ENCODE measurements at regions not wholly inside any gene's neighbourhood (a gene's known extent, or its start where the extent isn't known, plus 50 kb on each side); places are given as distances from the start of the nearest gene placed in this dataset.

GRCh38 chr2:52698408-52698807, 1069.2 kb upstream of the CHAC2 start:
- Histone ChIP-seq H3K4me1 (ENCODE audit: control extremely low read depth in 1 of 4, control insufficient read depth in 4 of 4, insufficient read depth in 4 of 4, low read length in 3 of 4) (no peaks in the 10 kb centered on the region), H3K4me3 (ENCODE audit: control insufficient read depth in 1 of 7, extremely low read depth in 1 of 7, insufficient read depth in 4 of 7, low read depth in 2 of 7, low read length in 6 of 7) (no peak overlapping the region), H3K9me3 (ENCODE audit: control extremely low read depth in 1 of 5, control insufficient read depth in 4 of 5, insufficient read depth in 2 of 5, low read depth in 1 of 5, low read length in 4 of 5) (peaks cover 0 to 3% (median 0%) of the 10 kb centered on the region in 5 experiments), H3K27me3 (replicated peaks in 2 of 5; ENCODE audit: control insufficient read depth in 4 of 5, insufficient read depth in 5 of 5, low read length in 4 of 5) (no peaks in the 10 kb centered on the region), H3K27ac (ENCODE audit: insufficient read depth in 1 of 2, low read depth in 1 of 2, low read length in 2 of 2, poor library complexity in 1 of 2, severe bottlenecking in 2 of 2) (no peak overlapping the region), H3K36me3 (ENCODE audit: control insufficient read depth in 4 of 4, insufficient read depth in 4 of 4, low read length in 3 of 4) (no peaks in the 10 kb centered on the region)
- WGBS (ENCODE audit: insufficient coverage), result 90% methylated on average over 2 of the region's 3 CpGs
- ChIA-PET CTCF (no interaction called here), POLR2A (no interaction called here)
- DNase-seq, result no peak

- WGBS (ENCODE audit: insufficient coverage), result no CpG with 5 or more reads among the region's 4 CpGs
Measured at GRCh38 chr2:52697690-52698089, 1069.9 kb upstream of the CHAC2 start.

DNA sequence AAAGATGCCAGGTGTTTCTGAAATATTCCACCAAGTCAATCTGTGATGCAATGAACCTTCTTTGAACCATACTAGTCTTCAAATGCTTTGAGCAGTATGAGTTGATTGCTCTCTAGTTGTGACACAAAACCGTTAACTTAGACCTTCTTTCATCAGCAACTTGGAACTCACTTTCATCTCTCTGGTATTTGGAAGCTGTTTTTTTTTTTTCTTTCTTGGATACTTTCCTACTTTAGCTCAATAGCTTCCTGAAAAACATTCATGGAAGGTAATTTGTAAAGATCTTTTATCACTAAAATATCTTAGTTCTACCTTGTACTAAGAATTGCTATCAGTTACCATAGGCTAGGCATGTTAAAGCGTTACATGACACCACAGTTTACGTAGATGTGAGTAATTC, 1071.9 kb upstream of the CHAC2 start:
- ChIA-PET POLR2A (no interaction called here), CTCF (no interaction called here)
- no peak for DNase-seq
- H3K36me3 ChIP-seq (ENCODE audit: control insufficient read depth in 4 of 4, insufficient read depth in 4 of 4, low read length in 3 of 4), result no peaks in the 10 kb centered on the region
- H3K4me3 ChIP-seq (ENCODE audit: control insufficient read depth in 1 of 7, extremely low read depth in 1 of 7, insufficient read depth in 4 of 7, low read depth in 2 of 7, low read length in 6 of 7), result no peak overlapping the region
- H3K9me3 ChIP-seq (ENCODE audit: control extremely low read depth in 1 of 5, control insufficient read depth in 4 of 5, insufficient read depth in 2 of 5, low read depth in 1 of 5, low read length in 4 of 5), result peaks cover 0 to 3% (median 0%) of the 10 kb centered on the region in 5 experiments
- no peaks in the 10 kb centered on the region for H3K27me3 ChIP-seq (replicated peaks in 2 of 5; ENCODE audit: control insufficient read depth in 4 of 5, insufficient read depth in 5 of 5, low read length in 4 of 5)
- H3K4me1 ChIP-seq (ENCODE audit: control extremely low read depth in 1 of 4, control insufficient read depth in 4 of 4, insufficient read depth in 4 of 4, low read length in 3 of 4), result no peaks in the 10 kb centered on the region
- no peak overlapping the region for H3K27ac ChIP-seq (ENCODE audit: insufficient read depth in 1 of 2, low read depth in 1 of 2, low read length in 2 of 2, poor library complexity in 1 of 2, severe bottlenecking in 2 of 2)
- WGBS (ENCODE audit: insufficient coverage), result no CpG with 5 or more reads among the region's 3 CpGs

More at GRCh38 chr2:52697690-52698089, 1069.9 kb upstream of the CHAC2 start:
- Histone ChIP-seq H3K27ac (ENCODE audit: insufficient read depth in 1 of 2, low read depth in 1 of 2, low read length in 2 of 2, poor library complexity in 1 of 2, severe bottlenecking in 2 of 2) (no peak overlapping the region), H3K9me3 (ENCODE audit: control extremely low read depth in 1 of 5, control insufficient read depth in 4 of 5, insufficient read depth in 2 of 5, low read depth in 1 of 5, low read length in 4 of 5) (peaks cover 0 to 3% (median 0%) of the 10 kb centered on the region in 5 experiments), H3K36me3 (ENCODE audit: control insufficient read depth in 4 of 4, insufficient read depth in 4 of 4, low read length in 3 of 4) (no peaks in the 10 kb centered on the region), H3K4me1 (ENCODE audit: control extremely low read depth in 1 of 4, control insufficient read depth in 4 of 4, insufficient read depth in 4 of 4, low read length in 3 of 4) (no peaks in the 10 kb centered on the region), H3K4me3 (ENCODE audit: control insufficient read depth in 1 of 7, extremely low read depth in 1 of 7, insufficient read depth in 4 of 7, low read depth in 2 of 7, low read length in 6 of 7) (no peak overlapping the region), H3K27me3 (replicated peaks in 2 of 5; ENCODE audit: control insufficient read depth in 4 of 5, insufficient read depth in 5 of 5, low read length in 4 of 5) (no peaks in the 10 kb centered on the region)
- POLR2A ChIA-PET, result no interaction called here
- DNase-seq, result no peak
- CTCF ChIA-PET, result no interaction called here

- CTCF ChIA-PET, result no interaction called here
- H3K36me3 ChIP-seq (ENCODE audit: control insufficient read depth in 4 of 4, insufficient read depth in 4 of 4, low read length in 3 of 4), result no peaks in the 10 kb centered on the region
- no peak overlapping the region for H3K27ac ChIP-seq (ENCODE audit: insufficient read depth in 1 of 2, low read depth in 1 of 2, low read length in 2 of 2, poor library complexity in 1 of 2, severe bottlenecking in 2 of 2)
- no peak overlapping the region for H3K4me3 ChIP-seq (ENCODE audit: control insufficient read depth in 1 of 7, extremely low read depth in 1 of 7, insufficient read depth in 4 of 7, low read depth in 2 of 7, low read length in 6 of 7)
- H3K9me3 ChIP-seq (ENCODE audit: control extremely low read depth in 1 of 5, control insufficient read depth in 4 of 5, insufficient read depth in 2 of 5, low read depth in 1 of 5, low read length in 4 of 5), result peaks cover 0 to 2% (median 0%) of the 10 kb centered on the region in 5 experiments
- no peak for DNase-seq
- POLR2A ChIA-PET, result no interaction called here
- no peaks in the 10 kb centered on the region for H3K27me3 ChIP-seq (replicated peaks in 2 of 5; ENCODE audit: control insufficient read depth in 4 of 5, insufficient read depth in 5 of 5, low read length in 4 of 5)
- 100% methylated on average over 1 of the region's 2 CpGs for WGBS (ENCODE audit: insufficient coverage)
- no peaks in the 10 kb centered on the region for H3K4me1 ChIP-seq (ENCODE audit: control extremely low read depth in 1 of 4, control insufficient read depth in 4 of 4, insufficient read depth in 4 of 4, low read length in 3 of 4)
Measured at GRCh38 chr2:52686935-52687334, 1080.7 kb upstream of the CHAC2 start.

- H3K36me3 ChIP-seq (ENCODE audit: control insufficient read depth in 4 of 4, insufficient read depth in 4 of 4, low read length in 3 of 4), result no peaks in the 10 kb centered on the region
- no peaks in the 10 kb centered on the region for H3K4me1 ChIP-seq (ENCODE audit: control extremely low read depth in 1 of 4, control insufficient read depth in 4 of 4, insufficient read depth in 4 of 4, low read length in 3 of 4)
- 96% methylated on average over 2 of the region's 2 CpGs for WGBS (ENCODE audit: insufficient coverage)
- H3K4me3 ChIP-seq (ENCODE audit: control insufficient read depth in 1 of 7, extremely low read depth in 1 of 7, insufficient read depth in 4 of 7, low read depth in 2 of 7, low read length in 6 of 7), result no peak overlapping the region
- CTCF ChIA-PET, result no interaction called here
- DNase-seq, result no peak
- POLR2A ChIA-PET, result no interaction called here
- H3K27me3 ChIP-seq (replicated peaks in 2 of 5; ENCODE audit: control insufficient read depth in 4 of 5, insufficient read depth in 5 of 5, low read length in 4 of 5), result no peaks in the 10 kb centered on the region
- H3K27ac ChIP-seq (ENCODE audit: insufficient read depth in 1 of 2, low read depth in 1 of 2, low read length in 2 of 2, poor library complexity in 1 of 2, severe bottlenecking in 2 of 2), result no peak overlapping the region
- H3K9me3 ChIP-seq (ENCODE audit: control extremely low read depth in 1 of 5, control insufficient read depth in 4 of 5, insufficient read depth in 2 of 5, low read depth in 1 of 5, low read length in 4 of 5), result peaks cover 0 to 4% (median 0%) of the 10 kb centered on the region in 5 experiments
Measured at GRCh38 chr2:52676056-52676455, 1091.5 kb upstream of the CHAC2 start.

DNA sequence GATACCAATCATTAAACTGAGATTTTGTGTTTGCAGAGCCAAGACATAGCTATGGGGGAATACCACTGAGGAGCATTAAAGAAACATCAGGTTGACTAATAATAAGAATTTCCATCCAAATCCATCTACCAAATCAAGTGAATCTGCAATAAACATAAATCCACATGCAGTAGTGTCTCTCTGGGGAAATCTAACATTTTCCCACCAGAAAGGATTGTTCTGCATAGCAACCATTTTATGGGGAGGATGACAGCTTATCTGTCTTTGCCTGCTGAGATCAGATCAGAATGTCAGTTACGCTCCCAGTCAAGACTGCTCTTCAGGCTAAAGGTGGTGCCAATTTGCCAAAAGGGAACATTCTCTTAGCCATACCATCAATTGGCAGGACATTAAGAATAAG, 1098.9 kb upstream of the CHAC2 start:
- 100% methylated on average over 1 of the region's 1 CpG for WGBS (ENCODE audit: insufficient coverage)
- peaks cover 0 to 3% (median 0%) of the 10 kb centered on the region in 5 experiments for H3K9me3 ChIP-seq (ENCODE audit: control extremely low read depth in 1 of 5, control insufficient read depth in 4 of 5, insufficient read depth in 2 of 5, low read depth in 1 of 5, low read length in 4 of 5)
- no peak for DNase-seq
- no peaks in the 10 kb centered on the region for H3K4me1 ChIP-seq (ENCODE audit: control extremely low read depth in 1 of 4, control insufficient read depth in 4 of 4, insufficient read depth in 4 of 4, low read length in 3 of 4)
- CTCF ChIA-PET, result no interaction called here
- H3K4me3 ChIP-seq (ENCODE audit: control insufficient read depth in 1 of 7, extremely low read depth in 1 of 7, insufficient read depth in 4 of 7, low read depth in 2 of 7, low read length in 6 of 7), result no peak overlapping the region
- POLR2A ChIA-PET, result no interaction called here
- no peak overlapping the region for H3K27ac ChIP-seq (ENCODE audit: insufficient read depth in 1 of 2, low read depth in 1 of 2, low read length in 2 of 2, poor library complexity in 1 of 2, severe bottlenecking in 2 of 2)
- H3K36me3 ChIP-seq (ENCODE audit: control insufficient read depth in 4 of 4, insufficient read depth in 4 of 4, low read length in 3 of 4), result no peaks in the 10 kb centered on the region
- H3K27me3 ChIP-seq (replicated peaks in 2 of 5; ENCODE audit: control insufficient read depth in 4 of 5, insufficient read depth in 5 of 5, low read length in 4 of 5), result no peaks in the 10 kb centered on the region

- 100% methylated on average over 1 of the region's 3 CpGs for WGBS (ENCODE audit: insufficient coverage)
- CTCF ChIA-PET, result no interaction called here
- no peaks in the 10 kb centered on the region for H3K4me1 ChIP-seq (ENCODE audit: control extremely low read depth in 1 of 4, control insufficient read depth in 4 of 4, insufficient read depth in 4 of 4, low read length in 3 of 4)
- H3K9me3 ChIP-seq (ENCODE audit: control extremely low read depth in 1 of 5, control insufficient read depth in 4 of 5, insufficient read depth in 2 of 5, low read depth in 1 of 5, low read length in 4 of 5), result no peaks in the 10 kb centered on the region
- H3K27ac ChIP-seq (ENCODE audit: insufficient read depth in 1 of 2, low read depth in 1 of 2, low read length in 2 of 2, poor library complexity in 1 of 2, severe bottlenecking in 2 of 2), result no peak overlapping the region
- no peak overlapping the region for H3K4me3 ChIP-seq (ENCODE audit: control insufficient read depth in 1 of 7, extremely low read depth in 1 of 7, insufficient read depth in 4 of 7, low read depth in 2 of 7, low read length in 6 of 7)
- H3K27me3 ChIP-seq (replicated peaks in 2 of 5; ENCODE audit: control insufficient read depth in 4 of 5, insufficient read depth in 5 of 5, low read length in 4 of 5), result no peaks in the 10 kb centered on the region
- POLR2A ChIA-PET, result no interaction called here
- DNase-seq, result no peak
- no peaks in the 10 kb centered on the region for H3K36me3 ChIP-seq (ENCODE audit: control insufficient read depth in 4 of 4, insufficient read depth in 4 of 4, low read length in 3 of 4)
Measured at GRCh38 chr2:52659546-52659945, 1108.1 kb upstream of the CHAC2 start.

Data from common myeloid progenitor, CD34-positive (primary cell).